K562 (cell line): ENCODE measurements at regions not wholly inside any gene's neighbourhood (a gene's known extent, or its start where the extent isn't known, plus 50 kb on each side); places are given as distances from the start of the nearest gene placed in this dataset.

Experiments
- ATAC-seq: fragments of 200-7000 bp; cut with Tn5 transposase; 3 replicates; pipeline ENCODE4 v1.9.1; 2020; ENCODE audit warnings: moderate library complexity
- BruUV-seq: library from RNA; stranded (reverse); fragments of 400-500 nt; replicated peaks from 2 replicates; lab custom pipeline; 2021; lab: Mats Ljungman, UMichigan
- CTCF ChIA-PET: fragments of 300-600 bp; formaldehyde crosslinking; extraction: SDS; loops from one replicate; lab custom pipeline; 2021; ENCODE audit warnings: low intra/inter-chr PET ratio; lab: Yijun Ruan, JAX
- POLR2A ChIA-PET: fragments of 300-600, 350-650 bp; sonication (Branson Sonifier 250); formaldehyde crosslinking; extraction: SDS; loops from one replicate; lab custom pipeline; 2021; ENCODE audit warnings: antibody characterized with exemption, inconsistent platforms; lab: Yijun Ruan, JAX
- DNase-seq, 4 experiments: peaks; one replicate each; pipeline versions ENCODE4 v3.0.0 to v3.0.0-alpha.2; 2011 to 2018; ENCODE audit warnings: low spot score in 3 of 4, mixed read lengths in 3 of 4; ENCODE audit errors: extremely low read depth in 1 of 4
- FAIRE-seq: peaks from 2 replicates; lab custom pipeline; 2011; peaks lifted over from hg19 to GRCh38; lab: Jason Lieb, UNC
- H2AFZ ChIP-seq: 2 replicates; pipeline ENCODE4 v1.6.0; 2011; ENCODE audit warnings: low read depth, low read length, control low read depth, inconsistent platforms
- H3K27ac ChIP-seq: fragments of 200-600 bp; 3 replicates; pipeline ENCODE4 v1.8.0; 2011; ENCODE audit warnings: low read depth, mild to moderate bottlenecking, control low read depth, inconsistent platforms, low read length, moderate library complexity, mixed read lengths; ENCODE audit errors: extremely low read depth
- H3K27me3 ChIP-seq, 2 experiments: fragments of 300-600 bp in 1 of 2; 2 replicates in 1 of 2; 3 replicates in 1 of 2; pipeline versions ENCODE4 v1.6.0 to v1.8.0; 2011; ENCODE audit warnings: inconsistent platforms in 2 of 2, low read length in 2 of 2, mild to moderate bottlenecking in 1 of 2, mixed read lengths in 1 of 2, moderate library complexity in 1 of 2; ENCODE audit not compliant: control insufficient read depth in 2 of 2, insufficient read depth in 2 of 2
- H3K36me3 ChIP-seq: fragments of 300-600 bp; 3 replicates; pipeline ENCODE4 v1.8.0; 2011; ENCODE audit warnings: mild to moderate bottlenecking, low read length, inconsistent platforms; ENCODE audit not compliant: control insufficient read depth, insufficient read depth
- H3K4me1 ChIP-seq, 2 experiments: fragments of 200-600 bp in 1 of 2; replicated peaks in 1 of 2; 2 replicates in 1 of 2; 3 replicates in 1 of 2; pipeline versions ENCODE4 v1.5.1 to v1.8.0; 2011; ENCODE audit warnings: inconsistent platforms in 2 of 2, low read length in 2 of 2, mild to moderate bottlenecking in 1 of 2, mixed read lengths in 1 of 2, moderate library complexity in 1 of 2; ENCODE audit not compliant: control insufficient read depth in 2 of 2, insufficient read depth in 2 of 2
- H3K4me2 ChIP-seq: 2 replicates; pipeline ENCODE4 v1.6.1; 2011; ENCODE audit warnings: low read length, control low read depth, inconsistent platforms, mixed read lengths; ENCODE audit not compliant: insufficient read depth
- H3K4me3 ChIP-seq: fragments of 200-600 bp; sonication (generic), shearing (Covaris generic); 2 replicates; pipeline ENCODE4 v1.5.1; 2016; ENCODE audit warnings: control low read depth, inconsistent platforms
- H3K79me2 ChIP-seq: fragments of 200-600 bp; 3 replicates; pipeline ENCODE4 v1.8.0; 2011; ENCODE audit warnings: low read length, inconsistent platforms; ENCODE audit not compliant: control insufficient read depth, insufficient read depth
- H3K9ac ChIP-seq, 2 experiments: 2 replicates each; pipeline versions ENCODE4 v1.6.0 to v1.6.1; 2011; ENCODE audit warnings: low read depth in 2 of 2, low read length in 2 of 2, control low read depth in 1 of 2, inconsistent platforms in 1 of 2, mild to moderate bottlenecking in 1 of 2, mixed read lengths in 1 of 2; ENCODE audit not compliant: insufficient read depth in 1 of 2
- H3K9me1 ChIP-seq: one replicate; pipeline ENCODE4 v1.6.0; 2011; ENCODE audit warnings: inconsistent platforms, mild to moderate bottlenecking, low read length, moderate library complexity; ENCODE audit not compliant: control insufficient read depth, insufficient read depth
- H3K9me3 ChIP-seq: replicated peaks from 2 replicates; pipeline ENCODE4 v1.5.1; 2011; ENCODE audit warnings: low read depth, low read length, inconsistent platforms; ENCODE audit not compliant: control insufficient read depth, insufficient read depth
- H4K20me1 ChIP-seq: replicated peaks from 2 replicates; pipeline ENCODE4 v1.6.1; 2011; ENCODE audit warnings: low read length, inconsistent platforms, mixed read lengths; ENCODE audit not compliant: control insufficient read depth, insufficient read depth
- ATF4 ChIP-seq: fragments of 450-650 bp; formaldehyde crosslinking; IDR thresholded peaks from 2 replicates; pipeline ENCODE4 v1.4.0; 2022; ENCODE audit warnings: mild to moderate bottlenecking, moderate library complexity
- HLTF ChIP-seq: fragments of 450-650 bp; IDR thresholded peaks from 2 replicates; pipeline ENCODE4 v1.6.1; 2016
- KLF10 ChIP-seq: fragments of 250-450 bp; sonication (Bioruptor Pico); IDR thresholded peaks from 2 replicates; pipeline ENCODE4 v1.6.1; 2021; ENCODE audit warnings: matching md5 sums
- LARP7 ChIP-seq: fragments of 450-650 bp; IDR thresholded peaks from 2 replicates; pipeline ENCODE4 v1.6.1; 2016
- MAFK ChIP-seq: IDR thresholded peaks from 2 replicates; pipeline ENCODE4 v1.6.1; 2011; ENCODE audit warnings: low read length, improper control_type of control experiment
- ZBTB12 ChIP-seq: fragments of 250-450 bp; sonication (Bioruptor Pico); IDR thresholded peaks from 2 replicates; pipeline ENCODE4 v1.4.0; 2020
- WGBS: fragments of 100-300 bp; shearing (Covaris generic); methylation state at CpG from one replicate; pipeline ENCODE4 v1.1.6; 2016; ENCODE audit warnings: low coverage, mixed read lengths; ENCODE audit not compliant: insufficient coverage; ENCODE audit errors: missing lambda C conversion rate; 5-methylcytosine and 5-hydroxymethylcytosine counted together
- in situ Hi-C: fragments of 300-500 bp; cut with MboI; formaldehyde crosslinking; loops from 4 replicates; pipeline ENCODE4 v1.15.0; 2018; ENCODE audit warnings: inconsistent platforms, mixed read lengths
- intact Hi-C: fragments of 100-400 bp; cut with micrococcal nuclease; formaldehyde crosslinking; loops from 2 replicates; pipeline ENCODE4 v1.14.2; 2022

GRCh38 chr17:52710363-52710901 lies 551.9 kb upstream of the CA10 start:
- H3K4me3 ChIP-seq, result no peak overlapping the region
- no peaks in the 10 kb centered on the region for H3K4me1 ChIP-seq
- no peaks in the 10 kb centered on the region for H3K36me3 ChIP-seq
- ChIA-PET POLR2A (no interaction called here), CTCF (no interaction called here)
- no peak for ATAC-seq
- 0% methylated on average over 1 of the region's 1 CpG for WGBS
- H3K9ac ChIP-seq, result no peak overlapping the region
- intact Hi-C loops (no loop called here), in situ Hi-C loops (no loop called here)
- H3K79me2 ChIP-seq, result no peaks in the 10 kb centered on the region
- FAIRE-seq, result no peak
- no TSS peak for BruUV-seq
- H3K9me3 ChIP-seq, result 0 out of 2 replicates have a peak, but pooled peaks cover 2% of the 10 kb centered on the region
- DNase-seq, result no peak
- H2AFZ ChIP-seq, result no peak overlapping the region
- H4K20me1 ChIP-seq, result no peaks in the 10 kb centered on the region
- no peaks in the 10 kb centered on the region for H3K27me3 ChIP-seq
- no peaks in the 10 kb centered on the region for H3K9me1 ChIP-seq
- no peak overlapping the region for H3K4me2 ChIP-seq
- no peak overlapping the region for H3K27ac ChIP-seq
- no peak for TF ChIP-seq ATF4 (CRISPR knock-in tag)
- TF ChIP-seq ZBTB12, result no peak

GRCh38 chr17:52709724-52710123 lies 551.2 kb upstream of the CA10 start:
- Histone ChIP-seq H4K20me1 (no peaks in the 10 kb centered on the region), H2AFZ (no peak overlapping the region), H3K9ac (no peak overlapping the region), H3K36me3 (no peaks in the 10 kb centered on the region), H3K9me1 (no peaks in the 10 kb centered on the region), H3K27me3 (no peaks in the 10 kb centered on the region), H3K4me2 (no peak overlapping the region), H3K27ac (no peak overlapping the region), H3K4me1 (no peaks in the 10 kb centered on the region), H3K4me3 (no peak overlapping the region), H3K79me2 (no peaks in the 10 kb centered on the region), H3K9me3 (0 out of 2 replicates have a peak, but pooled peaks cover 2% of the 10 kb centered on the region)
- WGBS, result 0% methylated on average over 3 of the region's 3 CpGs
- ATAC-seq (no peak), FAIRE-seq (no peak), DNase-seq (no peak)
- in situ Hi-C loops (no loop called here), intact Hi-C loops (no loop called here)
- POLR2A ChIA-PET, result no interaction called here
- BruUV-seq, result no TSS peak
- TF ChIP-seq LARP7 (no peak), HLTF (no peak), MAFK (no peak), KLF10 (CRISPR knock-in tag) (no peak)
- CTCF ChIA-PET, result no interaction called here
